Kidney glomerular epithelial cell (primary cell): ENCODE measurements at regions not wholly inside any gene's neighbourhood (a gene's known extent, or its start where the extent isn't known, plus 50 kb on each side); places are given as distances from the start of the nearest gene placed in this dataset.
"Not testable (repeated sequence)": the region's sequence is repeated elsewhere in the genome, so short reads cannot be mapped to it uniquely, and the experiment has no call there.

ENCODE experiments used
- DNase-seq: peaks from one replicate; lab custom pipeline; 2025; lab: John Stamatoyannopoulos, UW

- DNase-seq, result no peak
These were observed 2120.6 kb upstream of the RAG2 start for GRCh38 chr11:38718659-38719058.

GRCh38 chr11:38718049-38718448, 2120.0 kb upstream of the RAG2 start:
- DNase-seq, result no peak

- DNase-seq, result no peak
These were observed 2113.1 kb upstream of the RAG2 start for GRCh38 chr11:38711110-38711509.

- DNase-seq, result no peak
These were observed 2112.2 kb upstream of the RAG2 start for GRCh38 chr11:38710262-38710661.

GRCh38 chr11:38700111-38700510, 2102.1 kb upstream of the RAG2 start:
- no peak for DNase-seq

GRCh38 chr11:38693306-38693705, 2095.3 kb upstream of the RAG2 start:
- no peak for DNase-seq

GRCh38 chr11:38690211-38690610, 2092.2 kb upstream of the RAG2 start:
- DNase-seq, result not testable (repeated sequence)

GRCh38 chr11:38687008-38687407, 2089.0 kb upstream of the RAG2 start:
- DNase-seq, result no peak

GRCh38 chr11:38683484-38683883, 2085.4 kb upstream of the RAG2 start:
- DNase-seq, result no peak

GRCh38 chr11:38680746-38681145, 2082.7 kb upstream of the RAG2 start:
- DNase-seq, result no peak

- DNase-seq, result no peak
These were observed 2082.1 kb upstream of the RAG2 start for GRCh38 chr11:38680166-38680565.

- no peak for DNase-seq
These were observed 2074.4 kb upstream of the RAG2 start for GRCh38 chr11:38672445-38672844.

GRCh38 chr11:38667359-38667758, 2069.3 kb upstream of the RAG2 start:
- no peak for DNase-seq

- no peak for DNase-seq
These were observed 2050.6 kb upstream of the RAG2 start for GRCh38 chr11:38648604-38649003.

- DNase-seq, result no peak
These were observed 2048.3 kb upstream of the RAG2 start for GRCh38 chr11:38646382-38646781.

GRCh38 chr11:38640854-38641253, 2042.8 kb upstream of the RAG2 start:
- DNase-seq, result no peak

- no peak for DNase-seq
These were observed 2014.7 kb upstream of the RAG2 start for GRCh38 chr11:38612701-38613100.

GRCh38 chr11:38601371-38601770, 2003.3 kb upstream of the RAG2 start:
- DNase-seq, result not testable (repeated sequence)

GRCh38 chr11:38598418-38598817, 2000.4 kb upstream of the RAG2 start:
- no peak for DNase-seq

GRCh38 chr11:38595359-38596016, 1997.5 kb upstream of the RAG2 start:
- not testable (repeated sequence) for DNase-seq

- DNase-seq, result no peak
These were observed 1996.9 kb upstream of the RAG2 start for GRCh38 chr11:38594895-38595294.

- DNase-seq, result no peak
These were observed 1995.6 kb upstream of the RAG2 start for GRCh38 chr11:38593649-38594048.

- DNase-seq, result no peak
These were observed 1984.7 kb upstream of the RAG2 start for GRCh38 chr11:38582756-38583155.

- DNase-seq, result no peak
These were observed 1984.1 kb upstream of the RAG2 start for GRCh38 chr11:38582151-38582550.
